ENCODE measurements at regions not wholly inside any gene's neighbourhood (a gene's known extent, or its start where the extent isn't known, plus 50 kb on each side); places are given as distances from the start of the nearest gene placed in this dataset.

- TF ChIP-seq RCOR1 (IDR thresholded peaks at IDR 0.05; ENCODE audit: low read length) (no peak), CHD2 (IDR thresholded peaks at IDR 0.05; ENCODE audit: low read length, partially characterized antibody) (no peak)
Measured at GRCh38 chr14:80419769-80420168, 208.5 kb upstream of the DIO2 start (continued).

GRCh38 chr14:80419345-80419744 lies 208.0 kb upstream of the DIO2 start:
- ChIA-PET CTCF (no interaction called here), POLR2A (no interaction called here)
- Histone ChIP-seq H3F3A (replicated peaks; ENCODE audit: insufficient read depth) (no peaks in the 10 kb centered on the region), H3K9me2 (no peaks in the 10 kb centered on the region), H2AFZ (ENCODE audit: low read depth) (no peak overlapping the region), H3K9me3 (no peaks in the 10 kb centered on the region), H4K20me1 (ENCODE audit: insufficient read depth) (no peaks in the 10 kb centered on the region), H3K4me2 (no peak overlapping the region), H3K4me1 (ENCODE audit: control insufficient read depth in 1 of 2, insufficient read depth in 2 of 2, low read depth in 1 of 2, low read length in 1 of 2) (no peaks in the 10 kb centered on the region), H3K9ac (no peak overlapping the region), H3K27me3 (ENCODE audit: insufficient read depth) (no peaks in the 10 kb centered on the region), H3K4me3 (ENCODE audit: low read depth in 2 of 2, low read length in 1 of 2) (no peak overlapping the region), H3K79me2 (ENCODE audit: insufficient read depth) (no peaks in the 10 kb centered on the region), H3K27ac (ENCODE audit: low read depth in 2 of 2, low read length in 1 of 2) (no peak overlapping the region), H3K36me3 (replicated peaks in 1 of 2; ENCODE audit: control insufficient read depth in 1 of 2, insufficient read depth in 2 of 2, low read length in 1 of 2) (no peaks in the 10 kb centered on the region)
- TF ChIP-seq EP300 (IDR thresholded peaks at IDR 0.05; ENCODE audit: borderline replicate concordance in 1 of 2, low read depth in 1 of 2, low read length in 1 of 2) (no peak), FOXM1 (IDR thresholded peaks at IDR 0.05; ENCODE audit: low read depth) (no peak), RXRA (IDR thresholded peaks at IDR 0.05; ENCODE audit: borderline replicate concordance, low read depth) (no peak), IRF3 (IDR thresholded peaks at IDR 0.05; ENCODE audit: low read depth, low read length) (no peak), SIN3A (IDR thresholded peaks at IDR 0.05; ENCODE audit: borderline replicate concordance, low read depth, low read length) (no peak), PBX3 (IDR thresholded peaks at IDR 0.05) (no peak), REST (IDR thresholded peaks at IDR 0.05; ENCODE audit: low read depth, low read length) (no peak), POLR2AphosphoS5 (IDR thresholded peaks at IDR 0.05; ENCODE audit: low read depth, low read length) (no peak), TCF12 (IDR thresholded peaks at IDR 0.05) (no peak), EZH2phosphoT487 (IDR thresholded peaks at IDR 0.05; ENCODE audit: borderline replicate concordance, low read depth) (no peak), JUND (IDR thresholded peaks at IDR 0.05) (no peak), FOXJ3 (CRISPR knock-in tag; IDR thresholded peaks at IDR 0.05) (no peak), CHD2 (IDR thresholded peaks at IDR 0.05; ENCODE audit: low read length, partially characterized antibody) (no peak), YY1 (IDR thresholded peaks at IDR 0.05; ENCODE audit: low read depth) (no peak)
- TF ChIP-seq, protein P1, sequence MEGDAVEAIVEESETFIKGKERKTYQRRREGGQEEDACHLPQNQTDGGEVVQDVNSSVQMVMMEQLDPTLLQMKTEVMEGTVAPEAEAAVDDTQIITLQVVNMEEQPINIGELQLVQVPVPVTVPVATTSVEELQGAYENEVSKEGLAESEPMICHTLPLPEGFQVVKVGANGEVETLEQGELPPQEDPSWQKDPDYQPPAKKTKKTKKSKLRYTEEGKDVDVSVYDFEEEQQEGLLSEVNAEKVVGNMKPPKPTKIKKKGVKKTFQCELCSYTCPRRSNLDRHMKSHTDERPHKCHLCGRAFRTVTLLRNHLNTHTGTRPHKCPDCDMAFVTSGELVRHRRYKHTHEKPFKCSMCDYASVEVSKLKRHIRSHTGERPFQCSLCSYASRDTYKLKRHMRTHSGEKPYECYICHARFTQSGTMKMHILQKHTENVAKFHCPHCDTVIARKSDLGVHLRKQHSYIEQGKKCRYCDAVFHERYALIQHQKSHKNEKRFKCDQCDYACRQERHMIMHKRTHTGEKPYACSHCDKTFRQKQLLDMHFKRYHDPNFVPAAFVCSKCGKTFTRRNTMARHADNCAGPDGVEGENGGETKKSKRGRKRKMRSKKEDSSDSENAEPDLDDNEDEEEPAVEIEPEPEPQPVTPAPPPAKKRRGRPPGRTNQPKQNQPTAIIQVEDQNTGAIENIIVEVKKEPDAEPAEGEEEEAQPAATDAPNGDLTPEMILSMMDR (IDR thresholded peaks at IDR 0.05): no peak
- no peak for DNase-seq
- WGBS (ENCODE audit: low lambda C conversion rate): 29% methylated on average over 2 of the region's 2 CpGs
